DMS79 (cell line): ENCODE measurements at regions not wholly inside any gene's neighbourhood (a gene's known extent, or its start where the extent isn't known, plus 50 kb on each side); places are given as distances from the start of the nearest gene placed in this dataset.
"Not testable (repeated sequence)": the region's sequence is repeated elsewhere in the genome, so short reads cannot be mapped to it uniquely, and the experiment has no call there.

ENCODE experiments used
- DNase-seq: peaks from one replicate; lab custom pipeline; 2025; lab: John Stamatoyannopoulos, UW

- DNase-seq = no peak
These were observed 1118.8 kb upstream of the TMPRSS15 start for GRCh38 chr21:19522381-19522780.

- DNase-seq = no peak
These were observed 1119.5 kb upstream of the TMPRSS15 start for GRCh38 chr21:19523061-19523460.

GRCh38 chr21:19523746-19524145, 1120.2 kb upstream of the TMPRSS15 start:
- DNase-seq = no peak

DNA sequence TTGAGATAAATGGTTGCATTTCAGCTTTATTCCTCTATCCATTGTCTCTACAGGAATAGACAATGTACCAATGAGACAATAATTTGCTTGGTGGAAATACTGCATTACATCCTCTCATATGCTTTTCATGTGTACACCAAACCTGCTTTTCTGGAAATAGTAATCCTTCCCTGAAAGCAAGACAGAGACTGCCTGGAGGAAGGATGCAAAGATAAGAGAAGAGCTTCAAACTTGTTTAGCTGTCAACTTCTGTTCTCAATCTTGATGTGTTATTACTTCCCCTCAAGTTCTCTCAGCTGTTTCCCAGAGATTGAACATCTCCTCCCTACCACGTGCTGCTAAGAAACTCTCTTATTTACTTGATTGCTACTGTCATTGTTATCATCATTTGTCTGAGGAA, 1125.4 kb upstream of the TMPRSS15 start:
- no peak for DNase-seq

DNA sequence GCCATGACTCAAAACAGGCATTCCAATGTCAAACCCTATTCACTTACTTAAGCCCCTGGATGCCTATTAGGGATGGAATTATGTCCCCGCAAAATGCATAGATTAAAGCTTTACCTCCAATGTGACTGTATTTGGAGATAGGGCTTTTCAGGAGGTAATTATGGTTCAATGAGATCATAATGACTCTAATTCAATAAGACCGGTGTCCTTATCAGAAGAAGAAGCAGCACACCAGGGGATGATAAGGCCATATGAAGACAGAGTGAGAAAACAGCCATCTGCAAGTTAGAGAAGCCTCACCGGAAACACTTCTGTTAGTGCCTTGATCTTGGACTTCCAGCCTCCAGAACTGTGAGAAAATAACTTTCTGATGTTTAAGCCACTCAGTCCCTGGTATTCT, 1131.8 kb upstream of the TMPRSS15 start:
- no peak for DNase-seq

DNA sequence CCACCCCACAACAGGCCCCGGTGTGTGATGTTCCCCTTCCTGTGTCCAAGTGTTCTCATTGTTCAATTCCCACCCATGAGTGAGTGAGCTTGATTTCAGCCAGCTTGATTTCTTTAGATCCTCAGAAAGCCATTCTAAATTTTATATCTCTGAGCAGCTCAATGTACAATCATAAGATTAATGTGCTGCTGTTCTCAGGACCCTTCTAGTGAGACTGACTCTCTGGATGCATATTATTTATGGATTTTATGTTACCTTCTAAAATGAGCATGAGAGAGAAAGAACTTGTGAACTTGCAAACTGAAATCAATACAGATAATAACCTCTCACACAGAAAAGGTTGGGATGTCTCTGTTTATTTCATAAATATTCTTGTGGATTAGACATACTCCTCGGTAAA, 1133.5 kb upstream of the TMPRSS15 start:
- no peak for DNase-seq

- no peak for DNase-seq
These were observed 1136.7 kb upstream of the TMPRSS15 start for GRCh38 chr21:19540287-19540686.

DNA sequence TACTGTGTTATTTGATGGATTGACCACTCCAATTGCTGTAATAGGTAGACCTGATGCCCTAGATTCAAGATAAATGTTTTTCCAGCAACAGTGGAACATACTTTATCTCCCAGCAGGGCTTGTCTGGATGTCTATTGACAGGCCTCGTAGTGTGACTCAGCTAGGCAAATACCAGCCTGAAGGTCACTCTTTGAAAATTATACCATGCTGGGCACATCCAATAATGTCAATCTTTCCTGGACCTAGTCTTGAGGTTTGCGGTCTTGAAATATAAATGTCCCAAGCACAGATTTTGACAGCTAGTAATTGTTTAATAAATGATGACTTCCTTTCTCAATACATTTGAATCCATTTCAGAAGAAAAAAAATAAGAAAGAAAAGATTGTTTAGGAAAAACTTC, 1138.0 kb upstream of the TMPRSS15 start:
- no peak for DNase-seq

GRCh38 chr21:19544493-19544892, 1140.9 kb upstream of the TMPRSS15 start:
- not testable (repeated sequence) for DNase-seq

- no peak for DNase-seq
These were observed 1144.6 kb upstream of the TMPRSS15 start for GRCh38 chr21:19547951-19548840.

- peak; percentile 71 for DNase-seq
These were observed 1150.5 kb upstream of the TMPRSS15 start for GRCh38 chr21:19553919-19554615.

DNA sequence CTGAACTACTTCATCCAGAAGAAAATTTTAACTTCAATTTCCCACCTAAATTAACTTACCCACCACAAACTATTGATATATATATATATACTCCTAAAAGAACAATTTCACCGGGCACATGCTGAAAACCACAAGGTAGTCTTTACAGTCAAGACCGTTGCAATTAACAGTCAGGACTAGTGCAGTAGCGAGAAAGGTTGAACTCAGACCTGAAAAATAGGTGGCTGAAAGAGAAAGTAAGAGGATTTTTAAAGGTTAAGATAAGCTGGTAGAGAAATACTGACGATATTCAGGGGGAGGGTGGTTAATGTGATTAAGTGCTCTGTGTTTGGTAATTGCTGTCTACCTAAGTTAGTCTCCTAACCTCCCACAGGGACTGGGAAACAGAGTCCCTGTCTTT, 1153.5 kb upstream of the TMPRSS15 start:
- no peak for DNase-seq

DNA sequence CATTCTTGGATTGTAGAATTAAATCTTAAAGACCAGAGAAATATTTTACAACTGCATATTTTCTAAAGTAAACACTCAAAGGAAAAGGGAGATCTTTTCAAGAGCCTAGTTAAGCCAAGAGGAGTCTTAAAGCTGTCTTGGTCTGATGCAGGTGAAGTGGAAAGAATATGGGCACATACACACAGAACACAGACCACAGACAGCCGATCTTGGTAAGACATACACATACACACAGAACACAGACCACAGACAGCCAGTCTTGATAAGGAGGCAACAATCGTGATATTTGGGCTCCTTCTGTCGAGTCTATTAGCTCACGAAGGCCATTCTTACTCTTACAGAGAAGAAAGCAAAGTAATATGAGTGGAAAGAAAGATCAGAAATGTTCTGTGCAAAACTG, 1153.9 kb upstream of the TMPRSS15 start:
- DNase-seq = peak; percentile 41

DNA sequence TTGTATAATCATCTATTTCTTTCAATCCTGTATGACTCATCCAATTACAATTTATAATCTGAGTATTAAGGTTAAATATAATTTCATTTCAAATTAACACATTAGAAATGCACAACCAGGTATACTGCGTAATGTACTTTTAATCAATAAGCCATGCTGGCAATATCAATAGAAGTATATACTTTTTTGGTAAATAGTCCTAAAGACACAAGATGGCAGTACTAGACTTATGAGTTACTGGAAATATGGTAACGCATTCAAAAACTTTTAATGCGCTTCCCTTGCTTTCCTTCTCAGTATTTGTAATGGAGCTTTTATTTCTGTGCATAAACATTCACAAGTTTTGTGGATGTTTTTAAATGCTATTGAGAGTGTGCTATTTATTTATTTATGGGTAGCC, 1162.0 kb upstream of the TMPRSS15 start:
- DNase-seq = no peak

GRCh38 chr21:19566975-19567374, 1163.4 kb upstream of the TMPRSS15 start:
- DNase-seq = no peak

DNA sequence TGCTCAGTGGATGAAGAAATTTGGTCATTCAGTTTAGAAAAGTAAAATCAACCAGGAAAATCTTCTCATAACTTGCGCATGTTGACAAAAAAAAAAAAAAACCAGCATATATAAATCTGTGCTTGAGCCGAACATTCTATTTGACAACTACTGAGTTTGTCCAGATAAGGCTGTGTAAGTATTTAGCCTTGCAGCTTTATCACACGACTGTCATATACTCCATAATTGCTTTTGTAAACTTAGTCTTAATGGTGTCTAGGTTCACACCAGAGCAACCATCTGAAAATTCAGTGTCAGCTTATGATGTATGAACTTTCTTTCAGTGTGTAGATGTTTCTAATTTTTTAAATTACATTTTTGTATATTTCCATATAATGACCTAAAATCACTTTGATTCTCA, 1173.8 kb upstream of the TMPRSS15 start:
- no peak for DNase-seq

GRCh38 chr21:19590044-19590443, 1186.5 kb upstream of the TMPRSS15 start:
- no peak for DNase-seq

DNA sequence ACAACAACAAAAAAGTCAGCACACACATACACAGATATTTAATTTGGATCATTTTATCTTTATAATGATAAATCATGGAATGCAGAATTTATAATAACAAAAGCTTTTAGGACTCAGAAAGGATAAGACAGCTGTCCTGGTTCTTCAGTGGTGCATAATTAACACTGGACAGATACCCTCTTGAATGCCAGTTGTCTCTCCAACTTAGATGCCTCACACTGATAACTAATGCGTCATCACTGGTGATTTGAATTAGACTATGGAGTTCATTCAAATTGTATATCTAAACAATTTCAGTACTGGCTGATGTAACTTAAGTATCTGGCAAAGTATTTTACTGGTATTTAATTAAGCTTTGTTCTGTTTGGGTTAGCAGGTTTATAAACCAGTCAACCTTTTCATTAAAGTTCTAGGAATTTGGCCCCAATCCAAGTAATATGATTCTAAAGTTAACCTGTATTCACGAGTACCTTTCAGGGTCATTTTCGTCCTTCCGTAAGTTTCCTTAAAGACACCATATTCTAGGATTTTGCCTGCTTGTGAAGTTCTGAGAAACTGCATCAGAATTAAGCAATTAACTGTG, 1199.5 kb upstream of the TMPRSS15 start:
- DNase-seq = no peak

GRCh38 chr21:19608101-19608621, 1204.6 kb upstream of the TMPRSS15 start:
- no peak for DNase-seq

GRCh38 chr21:19609611-19610010, 1206.0 kb upstream of the TMPRSS15 start:
- no peak for DNase-seq

- no peak for DNase-seq
These were observed 1218.4 kb upstream of the TMPRSS15 start for GRCh38 chr21:19621837-19622496.

DNA sequence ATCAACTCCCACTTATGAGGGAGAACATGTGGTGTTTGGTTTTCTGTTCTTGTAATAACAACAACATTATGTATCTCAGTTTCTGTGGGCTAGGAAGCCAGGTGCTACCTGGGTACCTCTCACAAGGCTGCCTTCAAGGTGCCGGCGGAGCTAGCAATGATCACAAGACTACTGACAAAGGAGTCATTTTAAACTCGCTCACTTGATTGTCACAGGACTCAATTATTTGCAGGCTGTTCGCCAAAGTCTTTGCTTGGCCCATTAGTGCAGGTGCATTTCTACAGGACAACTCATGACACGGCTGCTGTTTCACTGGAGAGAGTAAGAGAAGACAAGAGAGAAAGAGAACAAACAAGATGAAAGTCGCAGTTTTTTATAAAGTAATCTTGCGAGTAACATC, 1237.4 kb upstream of the TMPRSS15 start:
- DNase-seq = no peak
